MCF 10A (cell line): ENCODE measurements at regions not wholly inside any gene's neighbourhood (a gene's known extent, or its start where the extent isn't known, plus 50 kb on each side); places are given as distances from the start of the nearest gene placed in this dataset.

Experiments used
- BruUV-seq: library from RNA; stranded (reverse); fragments of 400-500 nt; replicated peaks from 2 replicates; lab custom pipeline; 2021; lab: Mats Ljungman, UMichigan
- CTCF ChIA-PET: fragments of 300-600 bp; sonication (Branson Sonifier 250); formaldehyde crosslinking; extraction: SDS; loops from one replicate; lab custom pipeline; 2021; ENCODE audit warnings: antibody characterized with exemption, inconsistent platforms; lab: Yijun Ruan, JAX
- POLR2A ChIA-PET: fragments of 300-600, 350-650 bp; sonication (Branson Sonifier 250); formaldehyde crosslinking; extraction: SDS; loops from one replicate; lab custom pipeline; 2020; ENCODE audit warnings: antibody characterized with exemption, inconsistent platforms; lab: Yijun Ruan, JAX
- DNase-seq: peaks from one replicate; pipeline ENCODE4 v3.0.0-alpha.2; 2018; ENCODE audit not compliant: unreplicated experiment
- H3K27ac Mint-ChIP-seq: one replicate; pipeline ENCODE4 v1.8.0; 2022; ENCODE audit warnings: mild to moderate bottlenecking, low read depth, mixed read lengths; ENCODE audit not compliant: unreplicated experiment
- H3K27me3 Mint-ChIP-seq: one replicate; pipeline ENCODE4 v1.8.0; 2022; ENCODE audit warnings: mixed read lengths; ENCODE audit not compliant: insufficient read depth, unreplicated experiment
- H3K36me3 Mint-ChIP-seq: one replicate; pipeline ENCODE4 v1.8.0; 2022; ENCODE audit warnings: mild to moderate bottlenecking, moderate library complexity, mixed read lengths; ENCODE audit not compliant: insufficient read depth, unreplicated experiment
- H3K4me1 Mint-ChIP-seq: one replicate; pipeline ENCODE4 v1.8.0; 2022; ENCODE audit warnings: mixed read lengths; ENCODE audit not compliant: insufficient read depth, unreplicated experiment
- H3K4me3 Mint-ChIP-seq: one replicate; pipeline ENCODE4 v1.8.0; 2022; ENCODE audit warnings: mild to moderate bottlenecking, moderate library complexity, mixed read lengths; ENCODE audit not compliant: unreplicated experiment
- H3K9me3 Mint-ChIP-seq: one replicate; pipeline ENCODE4 v1.8.0; 2022; ENCODE audit warnings: mixed read lengths; ENCODE audit not compliant: unreplicated experiment
- intact Hi-C: fragments of 100-400 bp; cut with micrococcal nuclease; formaldehyde crosslinking; loops from 2 replicates; pipeline ENCODE4 v1.14.1; 2022
- TF ChIP-seq, protein P1 (sequence below): fragments of 200-600 bp; IDR thresholded peaks from one replicate; pipeline ENCODE4 v1.8.0; 2022; ENCODE audit warnings: antibody characterized with exemption, mild to moderate bottlenecking; ENCODE audit not compliant: unreplicated experiment

DNA sequence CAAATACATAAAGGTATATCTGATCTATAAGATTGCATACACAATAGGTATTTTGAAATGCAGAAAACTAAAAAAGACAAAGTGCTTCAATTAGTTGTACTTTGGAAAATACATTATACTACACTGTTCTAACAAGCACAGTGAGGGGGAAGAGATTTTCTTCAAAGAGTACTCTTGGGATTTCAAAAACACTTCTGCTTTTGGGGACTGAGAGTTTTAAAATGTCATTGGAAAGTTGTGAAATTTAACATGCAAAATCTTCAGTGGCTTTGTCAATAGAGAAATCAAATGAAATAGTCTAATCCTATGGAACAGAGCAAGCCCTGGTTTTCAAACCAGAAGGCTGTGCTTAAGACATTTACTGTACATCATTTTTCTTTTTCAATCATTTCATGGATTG, 322.2 kb upstream of the SEMA6D start:
- no peak for DNase-seq
- H3K27me3 Mint-ChIP-seq = no peaks in the 10 kb centered on the region
- ChIA-PET POLR2A (interaction anchor here (0.6 kb wide), 1 partner anchor 9 kb away, joined by 3 read pairs; no protein-coding TSS in a partner anchor), CTCF (interaction anchor here (0.6 kb wide), 1 partner anchor 1135 kb away, joined by 4 read pairs; no protein-coding TSS in a partner anchor)
- no peak overlapping the region for H3K27ac Mint-ChIP-seq
- no TSS peak for BruUV-seq
- H3K36me3 Mint-ChIP-seq = no peaks in the 10 kb centered on the region
- TF ChIP-seq, protein P1, sequence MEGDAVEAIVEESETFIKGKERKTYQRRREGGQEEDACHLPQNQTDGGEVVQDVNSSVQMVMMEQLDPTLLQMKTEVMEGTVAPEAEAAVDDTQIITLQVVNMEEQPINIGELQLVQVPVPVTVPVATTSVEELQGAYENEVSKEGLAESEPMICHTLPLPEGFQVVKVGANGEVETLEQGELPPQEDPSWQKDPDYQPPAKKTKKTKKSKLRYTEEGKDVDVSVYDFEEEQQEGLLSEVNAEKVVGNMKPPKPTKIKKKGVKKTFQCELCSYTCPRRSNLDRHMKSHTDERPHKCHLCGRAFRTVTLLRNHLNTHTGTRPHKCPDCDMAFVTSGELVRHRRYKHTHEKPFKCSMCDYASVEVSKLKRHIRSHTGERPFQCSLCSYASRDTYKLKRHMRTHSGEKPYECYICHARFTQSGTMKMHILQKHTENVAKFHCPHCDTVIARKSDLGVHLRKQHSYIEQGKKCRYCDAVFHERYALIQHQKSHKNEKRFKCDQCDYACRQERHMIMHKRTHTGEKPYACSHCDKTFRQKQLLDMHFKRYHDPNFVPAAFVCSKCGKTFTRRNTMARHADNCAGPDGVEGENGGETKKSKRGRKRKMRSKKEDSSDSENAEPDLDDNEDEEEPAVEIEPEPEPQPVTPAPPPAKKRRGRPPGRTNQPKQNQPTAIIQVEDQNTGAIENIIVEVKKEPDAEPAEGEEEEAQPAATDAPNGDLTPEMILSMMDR = no peak
- intact Hi-C loops = no loop called here
- H3K4me1 Mint-ChIP-seq = no peaks in the 10 kb centered on the region
- H3K9me3 Mint-ChIP-seq = no peaks in the 10 kb centered on the region
- no peak overlapping the region for H3K4me3 Mint-ChIP-seq

DNA sequence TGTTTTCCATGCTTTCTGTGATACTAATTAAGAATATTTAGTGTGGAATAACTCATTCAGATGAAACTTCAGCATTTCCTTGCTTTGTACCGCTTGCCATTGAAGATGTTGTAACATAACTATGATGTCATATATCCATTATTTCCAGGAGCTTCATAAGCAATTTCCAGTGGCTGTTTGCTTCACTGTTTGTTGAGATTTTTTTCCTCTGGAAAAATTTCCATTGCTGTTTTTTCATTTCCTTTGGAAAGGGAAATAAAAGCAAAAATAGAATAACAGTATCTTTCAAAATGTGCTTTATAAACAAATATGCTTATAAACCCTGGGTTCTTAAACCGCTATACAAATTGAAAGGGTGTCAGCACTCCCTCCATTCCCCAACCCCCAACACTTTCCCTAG, 319.6 kb upstream of the SEMA6D start:
- Mint-ChIP-seq H3K36me3 (no peaks in the 10 kb centered on the region), H3K9me3 (no peaks in the 10 kb centered on the region), H3K27me3 (no peaks in the 10 kb centered on the region), H3K27ac (no peak overlapping the region), H3K4me1 (no peaks in the 10 kb centered on the region), H3K4me3 (no peak overlapping the region)
- BruUV-seq = no TSS peak
- TF ChIP-seq, protein P1 = no peak
- no peak for DNase-seq
- ChIA-PET POLR2A (interaction anchor here (1.2 to 1.8 kb wide), 2 partner anchors 9 to 13 kb away, joined by 3 to 5 read pairs; no protein-coding TSS in a partner anchor), CTCF (interaction anchor here (0.6 to 1.1 kb wide), 3 partner anchors 15 to 779 kb away, joined by 3 read pairs; no protein-coding TSS in a partner anchor)
- intact Hi-C loops = no loop called here

DNA sequence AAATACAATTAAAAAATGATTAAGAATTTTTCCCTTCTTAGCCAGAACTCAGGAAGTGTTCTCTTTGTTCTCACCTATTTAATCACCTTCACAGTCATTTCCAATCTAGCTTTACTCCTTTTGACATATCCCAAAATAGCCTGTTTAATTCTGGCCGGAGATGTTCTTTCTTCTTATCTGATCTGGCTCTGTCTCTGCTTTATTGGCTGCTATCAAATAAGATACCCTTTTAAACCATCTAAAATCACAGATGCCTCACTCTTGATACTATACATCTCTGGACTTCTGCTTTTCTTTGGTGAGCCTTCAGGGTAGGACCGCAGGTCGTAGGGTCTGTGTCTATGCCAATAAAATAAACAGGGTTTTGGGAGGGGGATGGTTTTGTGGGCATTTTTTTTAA, 319.2 kb upstream of the SEMA6D start:
- no peak for DNase-seq
- Mint-ChIP-seq H3K27ac (no peak overlapping the region), H3K4me1 (no peaks in the 10 kb centered on the region), H3K9me3 (no peaks in the 10 kb centered on the region), H3K4me3 (no peak overlapping the region), H3K27me3 (no peaks in the 10 kb centered on the region), H3K36me3 (no peaks in the 10 kb centered on the region)
- intact Hi-C loops = no loop called here
- CTCF ChIA-PET = interaction anchor here (0.6 to 1.1 kb wide), 3 partner anchors 15 to 779 kb away, joined by 3 to 4 read pairs (median 3); no protein-coding TSS in a partner anchor
- no TSS peak for BruUV-seq
- TF ChIP-seq, protein P1 = no peak
- POLR2A ChIA-PET = interaction anchor here (1.8 kb wide), 1 partner anchor 14 kb away, joined by 5 read pairs; no protein-coding TSS in a partner anchor

DNA sequence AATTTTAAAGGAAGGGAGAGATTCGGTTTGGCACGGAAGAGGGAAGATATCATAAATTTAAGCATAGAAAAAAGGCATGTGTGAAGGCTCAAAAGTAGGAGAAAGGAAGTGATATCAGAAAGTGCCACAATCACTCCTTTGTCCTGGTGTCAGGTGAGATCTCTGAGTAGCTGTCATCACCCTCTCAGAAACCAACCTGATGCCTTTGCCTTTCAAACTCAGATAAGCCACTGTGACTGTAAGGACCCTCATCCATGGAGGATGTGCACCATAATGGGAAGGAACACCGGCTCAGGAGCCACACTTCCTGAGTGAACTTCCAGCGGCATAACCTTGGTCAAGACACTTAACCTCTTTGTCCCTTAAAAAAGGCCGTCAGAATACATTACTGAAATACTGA, 318.7 kb upstream of the SEMA6D start:
- intact Hi-C loops = no loop called here
- H3K4me3 Mint-ChIP-seq = no peak overlapping the region
- no peak overlapping the region for H3K27ac Mint-ChIP-seq
- BruUV-seq = no TSS peak
- no peaks in the 10 kb centered on the region for H3K36me3 Mint-ChIP-seq
- H3K27me3 Mint-ChIP-seq = no peaks in the 10 kb centered on the region
- no peak for DNase-seq
- H3K9me3 Mint-ChIP-seq = no peaks in the 10 kb centered on the region
- CTCF ChIA-PET = interaction anchor here (0.7 kb wide), 1 partner anchor 431 kb away, joined by 4 read pairs; no protein-coding TSS in a partner anchor
- POLR2A ChIA-PET = no interaction called here
- no peaks in the 10 kb centered on the region for H3K4me1 Mint-ChIP-seq
- TF ChIP-seq, protein P1 = no peak
